Upper lobe of left lung (tissue), 6 donors: ENCODE measurements at regions not wholly inside any gene's neighbourhood (a gene's known extent, or its start where the extent isn't known, plus 50 kb on each side); places are given as distances from the start of the nearest gene placed in this dataset.

Experiments used
- ATAC-seq, 2 donors: fragments of 200-7000 bp; cut with Tn5 transposase; one replicate each; pipeline ENCODE4 v1.9.1; 2022; ENCODE audit warnings: mild to moderate bottlenecking in 2 of 2, moderate library complexity in 2 of 2; ENCODE audit not compliant: low FRiP score in 2 of 2
- DNase-seq, 2 donors: peaks; one replicate each; pipeline ENCODE4 v3.0.0-alpha.2; 2019 to 2020
- H3K27ac ChIP-seq, 4 donors: fragments of 200-600 bp; sonication (generic); one replicate each; pipeline ENCODE4 v1.5.1; 2016 to 2019
- H3K27me3 ChIP-seq, 4 donors: fragments of 200-600 bp; sonication (generic); one replicate each; pipeline ENCODE4 v1.5.1; 2017 to 2019
- H3K36me3 ChIP-seq, 4 donors: fragments of 200-600 bp; sonication (generic); one replicate each; pipeline ENCODE4 v1.5.1; 2016 to 2019
- H3K4me1 ChIP-seq, 4 donors: fragments of 200-600 bp; sonication (generic); one replicate each; pipeline ENCODE4 v1.5.1; 2018 to 2019
- H3K4me3 ChIP-seq, 4 donors: fragments of 200-600 bp; sonication (generic); one replicate each; pipeline ENCODE4 v1.5.1; 2017 to 2019; ENCODE audit warnings: mild to moderate bottlenecking in 2 of 4, moderate library complexity in 1 of 4
- H3K9me3 ChIP-seq, 4 donors: fragments of 200-600 bp; sonication (generic); one replicate each; pipeline ENCODE4 v1.5.1; 2018 to 2019
- CTCF ChIP-seq, 6 experiments: fragments of 450-650 bp in 4 of 6; fragments of 200-600 bp in 2 of 6; sonication (generic) in 2 of 6; IDR thresholded peaks; one replicate each; pipeline ENCODE4 v1.5.1; 2016 to 2019; ENCODE audit warnings: antibody characterized with exemption in 6 of 6
- EP300 ChIP-seq, 4 donors: sonication (generic); formaldehyde crosslinking; IDR thresholded peaks; one replicate each; pipeline ENCODE4 v1.5.1; 2017; ENCODE audit warnings: antibody characterized with exemption in 4 of 4, control low read depth in 2 of 4
- POLR2A ChIP-seq, 4 donors: fragments of 450-650 bp; IDR thresholded peaks; one replicate each; pipeline ENCODE4 v1.5.1; 2016 to 2017; ENCODE audit warnings: antibody characterized with exemption in 4 of 4, mild to moderate bottlenecking in 2 of 4
- POLR2AphosphoS5 ChIP-seq, 2 donors: sonication (generic); formaldehyde crosslinking; IDR thresholded peaks; one replicate each; pipeline ENCODE4 v1.5.1; 2017; ENCODE audit warnings: antibody characterized with exemption in 2 of 2
- WGBS, 2 donors: methylation state at CpG; one replicate each; pipeline ENCODE4 v1.1.5; 2017 to 2018; 5-methylcytosine and 5-hydroxymethylcytosine counted together
- donor health status: DM: no; HTN: no; CAD: no; lungs with moderate emphysema.
- donor health status: DM: no; HTN: yes; CAD: no; lungs with severe emphysema.

GRCh38 chr7:52018680-52019054 lies 702.1 kb upstream of the COBL start:
- ATAC-seq (no peak), DNase-seq (no peak)
- H3K27ac ChIP-seq: no peak overlapping the region
- TF ChIP-seq POLR2A (IDR thresholded peaks at IDR 0.05): no peak
- TF ChIP-seq CTCF (IDR thresholded peaks at IDR 0.05): no peak
- no peak for TF ChIP-seq POLR2AphosphoS5 (IDR thresholded peaks at IDR 0.05)
- TF ChIP-seq EP300 (IDR thresholded peaks at IDR 0.05): no peak
- no peaks in the 10 kb centered on the region for H3K4me1 ChIP-seq
- 70 to 95% methylated on average over 3 of the region's 3 CpGs for WGBS, 2 donors
- H3K4me3 ChIP-seq: no peak overlapping the region
- H3K36me3 ChIP-seq: no peaks in the 10 kb centered on the region
- no peaks in the 10 kb centered on the region for H3K27me3 ChIP-seq
- no peaks in the 10 kb centered on the region for H3K9me3 ChIP-seq

GRCh38 chr7:52017802-52018679 lies 701.4 kb upstream of the COBL start:
- 42 to 50% methylated on average over 8 of the region's 8 CpGs for WGBS, 2 donors
- ATAC-seq: peak in 1 of 2 donors; percentile 39
- Histone ChIP-seq H3K27ac (no peak overlapping the region), H3K36me3 (no peaks in the 10 kb centered on the region), H3K4me3 (peak overlapping the region in 2 of 4 donors; percentile 16 to 32), H3K27me3 (no peaks in the 10 kb centered on the region), H3K4me1 (no peaks in the 10 kb centered on the region), H3K9me3 (no peaks in the 10 kb centered on the region)
- no peak for DNase-seq
- TF ChIP-seq EP300 (IDR thresholded peaks at IDR 0.05) (no peak), CTCF (IDR thresholded peaks at IDR 0.05) (peak in 4 of 6 experiments; percentile 16 to 30 (median 25))

DNA sequence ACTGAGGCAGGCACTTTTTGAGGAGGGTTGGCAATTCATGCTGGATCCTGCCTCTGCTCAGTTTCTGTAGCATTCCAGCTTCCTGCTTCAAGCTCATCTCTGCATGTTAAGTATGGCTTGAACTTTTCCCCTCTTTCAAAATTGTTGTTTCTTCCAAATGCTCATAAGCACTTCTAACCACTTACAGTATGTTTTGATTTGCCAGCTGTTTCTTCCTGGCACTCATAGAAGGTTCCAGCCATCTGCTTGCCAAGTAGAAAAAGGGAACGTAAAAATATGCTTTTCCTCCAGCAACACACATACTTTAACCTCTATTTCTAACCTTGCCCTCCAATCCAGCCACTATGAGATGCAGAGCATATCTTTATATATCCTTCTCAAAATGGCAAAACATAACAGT lies 692.6 kb upstream of the COBL start:
- H3K36me3 ChIP-seq: no peaks in the 10 kb centered on the region
- H3K4me3 ChIP-seq: no peak overlapping the region
- ATAC-seq (no peak), DNase-seq (no peak)
- H3K4me1 ChIP-seq: no peaks in the 10 kb centered on the region
- H3K27ac ChIP-seq: no peak overlapping the region
- 25 to 38% methylated on average over 1 of the region's 1 CpG for WGBS, 2 donors
- no peaks in the 10 kb centered on the region for H3K27me3 ChIP-seq
- TF ChIP-seq CTCF (IDR thresholded peaks at IDR 0.05) (no peak), POLR2A (IDR thresholded peaks at IDR 0.05) (no peak), POLR2AphosphoS5 (IDR thresholded peaks at IDR 0.05) (no peak), EP300 (IDR thresholded peaks at IDR 0.05) (no peak)
- H3K9me3 ChIP-seq: no peaks in the 10 kb centered on the region

DNA sequence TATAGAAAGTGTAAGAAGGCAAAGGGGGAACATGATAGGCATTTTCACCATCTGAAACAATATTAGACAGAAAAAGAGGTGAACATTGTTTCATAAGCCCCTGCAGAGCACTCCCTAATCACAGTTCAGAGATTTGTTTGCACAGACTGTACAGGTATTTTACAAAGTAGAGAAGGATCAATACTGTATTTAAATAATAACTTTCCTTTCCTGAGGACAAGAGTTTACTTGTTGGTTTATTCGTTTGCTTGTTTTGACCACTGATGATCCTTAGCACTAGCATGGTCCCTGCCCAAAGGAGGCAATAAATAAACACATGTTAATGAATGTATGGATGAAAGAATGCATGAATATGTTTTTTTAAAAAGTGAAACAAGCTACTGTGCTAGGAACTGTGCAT lies 690.1 kb upstream of the COBL start:
- no peaks in the 10 kb centered on the region for H3K4me1 ChIP-seq
- ATAC-seq (no peak), DNase-seq (no peak)
- H3K36me3 ChIP-seq: no peaks in the 10 kb centered on the region
- no peaks in the 10 kb centered on the region for H3K27me3 ChIP-seq
- H3K9me3 ChIP-seq: no peaks in the 10 kb centered on the region
- no peak overlapping the region for H3K4me3 ChIP-seq
- TF ChIP-seq POLR2AphosphoS5 (IDR thresholded peaks at IDR 0.05): no peak
- TF ChIP-seq CTCF (IDR thresholded peaks at IDR 0.05): no peak
- TF ChIP-seq POLR2A (IDR thresholded peaks at IDR 0.05): no peak
- TF ChIP-seq EP300 (IDR thresholded peaks at IDR 0.05): no peak
- WGBS, 2 donors: 79 to 88% methylated on average over 1 of the region's 1 CpG
- no peak overlapping the region for H3K27ac ChIP-seq

- H3K9me3 ChIP-seq: no peaks in the 10 kb centered on the region
- H3K36me3 ChIP-seq: no peaks in the 10 kb centered on the region
- WGBS, 2 donors: 67 to 75% methylated on average over 4 of the region's 4 CpGs
- H3K4me1 ChIP-seq: no peaks in the 10 kb centered on the region
- no peak overlapping the region for H3K27ac ChIP-seq
- DNase-seq: no peak
- H3K27me3 ChIP-seq: no peaks in the 10 kb centered on the region
- TF ChIP-seq EP300 (IDR thresholded peaks at IDR 0.05) (no peak), POLR2AphosphoS5 (IDR thresholded peaks at IDR 0.05) (no peak), CTCF (IDR thresholded peaks at IDR 0.05) (no peak), POLR2A (IDR thresholded peaks at IDR 0.05) (no peak)
- no peak for ATAC-seq
- H3K4me3 ChIP-seq: no peak overlapping the region
Measured at GRCh38 chr7:52005613-52006012, 689.0 kb upstream of the COBL start.
